ENCODE measurements at regions not wholly inside any gene's neighbourhood (a gene's known extent, or its start where the extent isn't known, plus 50 kb on each side); places are given as distances from the start of the nearest gene placed in this dataset.

- no peak for TF ChIP-seq MAX (IDR thresholded peaks at IDR 0.05)
- no peak for TF ChIP-seq RAD21 (IDR thresholded peaks at IDR 0.05)
- no peak for TF ChIP-seq SP1 (IDR thresholded peaks at IDR 0.05)
- TF ChIP-seq CTCF (IDR thresholded peaks at IDR 0.05; ENCODE audit: low read depth, low read length, missing input control): no peak
- TF ChIP-seq GABPA (IDR thresholded peaks at IDR 0.05 in 1 of 2, conservative IDR thresholded peaks at IDR 0.05 in 1 of 2): no peak
- no peak for TF ChIP-seq FOXA1 (IDR thresholded peaks at IDR 0.05)
- TF ChIP-seq EGR1 (IDR thresholded peaks at IDR 0.05; ENCODE audit: low read depth in 2 of 2): no peak
Observed at GRCh38 chr10:113991091-113991860, 52.4 kb upstream of the ADRB1 start.

Data from liver (tissue), 3 donors.